ENCODE measurements at regions not wholly inside any gene's neighbourhood (a gene's known extent, or its start where the extent isn't known, plus 50 kb on each side); places are given as distances from the start of the nearest gene placed in this dataset.

- no peak for DNase-seq (ENCODE audit: extremely low read depth in 1 of 11, low read depth in 9 of 11, low spot score in 4 of 11)
These were observed 684.6 kb downstream of the ARAP2 start for GRCh38 chr4:35559559-35560365.

GRCh38 chr4:35562861-35563260 lies 681.5 kb downstream of the ARAP2 start:
- DNase-seq (ENCODE audit: extremely low read depth in 1 of 11, low read depth in 9 of 11, low spot score in 4 of 11), result peak in 7 of 11 donors; percentile 5 to 32 (median 24)

- DNase-seq (ENCODE audit: extremely low read depth in 1 of 11, low read depth in 9 of 11, low spot score in 4 of 11), result no peak
These were observed 678.7 kb downstream of the ARAP2 start for GRCh38 chr4:35565640-35566039.

- no peak for DNase-seq (ENCODE audit: extremely low read depth in 1 of 11, low read depth in 9 of 11, low spot score in 4 of 11)
These were observed 653.3 kb downstream of the ARAP2 start for GRCh38 chr4:35591035-35591434.

- no peak for DNase-seq (ENCODE audit: extremely low read depth in 1 of 11, low read depth in 9 of 11, low spot score in 4 of 11)
These were observed 640.1 kb downstream of the ARAP2 start for GRCh38 chr4:35604252-35604651.

- DNase-seq (ENCODE audit: extremely low read depth in 1 of 11, low read depth in 9 of 11, low spot score in 4 of 11), result no peak
These were observed 639.6 kb downstream of the ARAP2 start for GRCh38 chr4:35604724-35605123.

GRCh38 chr4:35608205-35608604 lies 636.1 kb downstream of the ARAP2 start:
- no peak for DNase-seq (ENCODE audit: extremely low read depth in 1 of 11, low read depth in 9 of 11, low spot score in 4 of 11)

GRCh38 chr4:35614120-35614519 lies 630.2 kb downstream of the ARAP2 start:
- DNase-seq (ENCODE audit: extremely low read depth in 1 of 11, low read depth in 9 of 11, low spot score in 4 of 11), result no peak

- no peak for DNase-seq (ENCODE audit: extremely low read depth in 1 of 11, low read depth in 9 of 11, low spot score in 4 of 11)
These were observed 604.4 kb downstream of the ARAP2 start for GRCh38 chr4:35639929-35640328.

- DNase-seq (ENCODE audit: extremely low read depth in 1 of 11, low read depth in 9 of 11, low spot score in 4 of 11), result no peak
These were observed 600.7 kb downstream of the ARAP2 start for GRCh38 chr4:35643661-35644060.

- DNase-seq (ENCODE audit: extremely low read depth in 1 of 11, low read depth in 9 of 11, low spot score in 4 of 11), result no peak
These were observed 599.7 kb downstream of the ARAP2 start for GRCh38 chr4:35644591-35644990.

GRCh38 chr4:35649011-35649410 lies 595.3 kb downstream of the ARAP2 start:
- no peak for DNase-seq (ENCODE audit: extremely low read depth in 1 of 11, low read depth in 9 of 11, low spot score in 4 of 11)

- DNase-seq (ENCODE audit: extremely low read depth in 1 of 11, low read depth in 9 of 11, low spot score in 4 of 11), result no peak
These were observed 594.5 kb downstream of the ARAP2 start for GRCh38 chr4:35649778-35650177.

- DNase-seq (ENCODE audit: extremely low read depth in 1 of 11, low read depth in 9 of 11, low spot score in 4 of 11), result no peak
These were observed 592.1 kb downstream of the ARAP2 start for GRCh38 chr4:35652197-35652596.

- no peak for DNase-seq (ENCODE audit: extremely low read depth in 1 of 11, low read depth in 9 of 11, low spot score in 4 of 11)
These were observed 590.9 kb downstream of the ARAP2 start for GRCh38 chr4:35653451-35653850.

GRCh38 chr4:35673137-35673536 lies 571.2 kb downstream of the ARAP2 start:
- no peak for DNase-seq (ENCODE audit: extremely low read depth in 1 of 11, low read depth in 9 of 11, low spot score in 4 of 11)

- DNase-seq (ENCODE audit: extremely low read depth in 1 of 11, low read depth in 9 of 11, low spot score in 4 of 11), result no peak
These were observed 559.6 kb downstream of the ARAP2 start for GRCh38 chr4:35684755-35685154.

- DNase-seq (ENCODE audit: extremely low read depth in 1 of 11, low read depth in 9 of 11, low spot score in 4 of 11), result peak in 1 of 11 donors; percentile 5
These were observed 554.4 kb downstream of the ARAP2 start for GRCh38 chr4:35689870-35690269.

GRCh38 chr4:35690271-35690670 lies 554.0 kb downstream of the ARAP2 start:
- no peak for DNase-seq (ENCODE audit: extremely low read depth in 1 of 11, low read depth in 9 of 11, low spot score in 4 of 11)

GRCh38 chr4:35695003-35695402 lies 549.3 kb downstream of the ARAP2 start:
- no peak for DNase-seq (ENCODE audit: extremely low read depth in 1 of 11, low read depth in 9 of 11, low spot score in 4 of 11)

GRCh38 chr4:35695421-35695820 lies 548.9 kb downstream of the ARAP2 start:
- no peak for DNase-seq (ENCODE audit: extremely low read depth in 1 of 11, low read depth in 9 of 11, low spot score in 4 of 11)
